Urinary bladder (tissue), 3 donors: ENCODE measurements at regions not wholly inside any gene's neighbourhood (a gene's known extent, or its start where the extent isn't known, plus 50 kb on each side); places are given as distances from the start of the nearest gene placed in this dataset.
"Not testable (repeated sequence)": the region's sequence is repeated elsewhere in the genome, so short reads cannot be mapped to it uniquely, and the experiment has no call there.

Experiments used
- DNase-seq: peaks from one replicate; pipeline ENCODE4 v3.0.0-alpha.2; 2015; ENCODE audit errors: extremely low spot score
- H3K27ac ChIP-seq: one replicate; pipeline ENCODE4 v1.5.1; 2013; ENCODE audit warnings: low read depth, mild to moderate bottlenecking, moderate library complexity
- H3K36me3 ChIP-seq: one replicate; pipeline ENCODE4 v1.6.1; 2013; ENCODE audit warnings: mild to moderate bottlenecking, moderate library complexity; ENCODE audit not compliant: insufficient read depth
- H3K4me1 ChIP-seq: one replicate; pipeline ENCODE4 v1.6.1; 2013; ENCODE audit warnings: mild to moderate bottlenecking, moderate library complexity; ENCODE audit not compliant: insufficient read depth
- H3K4me3 ChIP-seq: one replicate; pipeline ENCODE4 v1.5.1; 2013; ENCODE audit warnings: low read depth, low read length
- WGBS: extraction: QIAGEN DNeasy Blood & Tissue Kit; methylation state at CpG from one replicate; pipeline ENCODE4 v1.1.7; 2013; 5-methylcytosine and 5-hydroxymethylcytosine counted together
- donor health status: healthy with polysubstance abuse.
- donor health status: healthy.

GRCh38 chr10:64534616-64535015 lies 1013.4 kb downstream of the REEP3 start:
- 93% methylated on average over 2 of the region's 2 CpGs for WGBS
- H3K27ac ChIP-seq, result no peak overlapping the region

GRCh38 chr10:64535131-64535867 lies 1014.1 kb downstream of the REEP3 start:
- no peak overlapping the region for H3K27ac ChIP-seq
- WGBS, result 85% methylated on average over 9 of the region's 9 CpGs
- no peaks in the 10 kb centered on the region for H3K36me3 ChIP-seq

More at GRCh38 chr10:64534616-64535015, 1013.4 kb downstream of the REEP3 start:
- Histone ChIP-seq H3K36me3 (no peaks in the 10 kb centered on the region), H3K4me1 (no peaks in the 10 kb centered on the region), H3K4me3 (no peak overlapping the region)
- DNase-seq, result no peak

GRCh38 chr10:64537112-64537511 lies 1015.9 kb downstream of the REEP3 start:
- Histone ChIP-seq H3K27ac (no peak overlapping the region), H3K4me3 (no peak overlapping the region), H3K4me1 (no peaks in the 10 kb centered on the region), H3K36me3 (no peaks in the 10 kb centered on the region)
- DNase-seq, result no peak

More at GRCh38 chr10:64535131-64535867, 1014.1 kb downstream of the REEP3 start:
- H3K4me1 ChIP-seq, result no peaks in the 10 kb centered on the region
- DNase-seq, result no peak
- H3K4me3 ChIP-seq, result no peak overlapping the region

DNA sequence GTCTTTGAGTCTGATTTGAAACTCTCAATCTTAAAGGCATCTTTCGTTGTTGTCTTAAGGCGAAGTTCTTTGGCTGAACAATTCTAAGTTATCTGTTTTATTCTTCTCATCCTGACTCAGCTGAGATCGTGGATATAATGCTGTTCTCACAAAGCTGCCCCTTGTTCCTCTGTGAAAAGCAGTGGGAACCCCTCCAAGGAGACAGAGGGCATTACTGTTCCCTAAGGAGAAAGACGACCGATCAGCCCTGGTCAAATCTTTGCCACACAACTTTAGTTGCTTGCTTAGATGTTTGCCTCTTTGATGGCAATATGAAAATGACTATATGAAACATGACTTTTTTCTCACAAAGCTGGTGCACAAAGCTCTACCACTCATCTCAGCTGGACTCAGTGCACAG lies 1016.7 kb downstream of the REEP3 start:
- Histone ChIP-seq H3K27ac (no peak overlapping the region), H3K4me1 (no peaks in the 10 kb centered on the region), H3K4me3 (no peak overlapping the region), H3K36me3 (no peaks in the 10 kb centered on the region)
- WGBS, result 79% methylated on average over 5 of the region's 5 CpGs
- no peak for DNase-seq

GRCh38 chr10:64546073-64546472 lies 1024.9 kb downstream of the REEP3 start:
- 55% methylated on average over 3 of the region's 3 CpGs for WGBS
- no peaks in the 10 kb centered on the region for H3K36me3 ChIP-seq
- no peak overlapping the region for H3K27ac ChIP-seq
- H3K4me3 ChIP-seq, result no peak overlapping the region
- H3K4me1 ChIP-seq, result no peaks in the 10 kb centered on the region
- no peak for DNase-seq

- H3K27ac ChIP-seq, result no peak overlapping the region
- no peak for DNase-seq
- H3K4me1 ChIP-seq, result no peaks in the 10 kb centered on the region
- 89% methylated on average over 3 of the region's 3 CpGs for WGBS
- no peak overlapping the region for H3K4me3 ChIP-seq
- H3K36me3 ChIP-seq, result no peaks in the 10 kb centered on the region
These were observed 1026.0 kb downstream of the REEP3 start for GRCh38 chr10:64547168-64547567.

GRCh38 chr10:64555666-64556065 lies 1034.5 kb downstream of the REEP3 start:
- H3K36me3 ChIP-seq, result no peaks in the 10 kb centered on the region
- H3K4me1 ChIP-seq, result no peaks in the 10 kb centered on the region
- no peak for DNase-seq
- 79% methylated on average over 5 of the region's 5 CpGs for WGBS
- H3K27ac ChIP-seq, result no peak overlapping the region
- H3K4me3 ChIP-seq, result no peak overlapping the region

DNA sequence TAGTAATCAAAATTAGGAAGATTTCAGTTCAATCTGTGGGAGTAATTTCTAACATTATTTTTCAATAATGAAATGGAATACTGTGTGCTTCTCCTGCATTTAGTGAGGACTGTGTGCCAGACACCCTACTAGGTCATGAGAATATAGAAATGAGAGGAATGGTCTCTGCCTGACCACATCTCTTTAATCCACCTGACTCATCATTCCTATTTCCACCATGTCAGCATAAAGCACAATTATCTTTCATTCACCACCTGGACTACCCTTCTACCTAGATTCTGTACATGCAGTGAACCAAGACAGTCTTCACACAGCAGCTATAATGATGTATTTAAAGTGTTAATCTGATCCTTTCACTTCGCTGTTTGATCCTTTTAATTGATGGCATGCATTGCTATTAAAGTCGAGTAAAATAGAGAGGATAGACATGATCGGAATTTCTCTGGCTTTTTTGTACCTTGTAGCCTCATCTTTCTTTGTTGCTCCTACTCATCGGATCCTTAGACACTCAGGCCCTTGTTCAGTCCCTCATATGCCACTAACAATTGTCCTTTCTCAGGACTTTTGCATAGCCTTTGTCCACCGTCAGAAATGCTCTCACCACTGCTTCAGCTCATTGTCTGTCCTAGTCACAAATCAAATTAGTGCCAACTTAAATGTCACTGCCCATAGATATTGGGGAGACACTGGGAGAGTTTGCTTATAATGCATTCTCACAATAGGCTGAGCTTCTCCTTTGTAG lies 1037.1 kb downstream of the REEP3 start:
- Histone ChIP-seq H3K27ac (no peak overlapping the region), H3K36me3 (no peaks in the 10 kb centered on the region), H3K4me1 (no peaks in the 10 kb centered on the region), H3K4me3 (no peak overlapping the region)
- DNase-seq, result no peak
- WGBS, result 65% methylated on average over 5 of the region's 5 CpGs

GRCh38 chr10:64571056-64571455 lies 1049.9 kb downstream of the REEP3 start:
- no peak for DNase-seq
- H3K36me3 ChIP-seq, result no peaks in the 10 kb centered on the region
- 89% methylated on average over 1 of the region's 1 CpG for WGBS
- H3K27ac ChIP-seq, result no peak overlapping the region
- no peak overlapping the region for H3K4me3 ChIP-seq
- H3K4me1 ChIP-seq, result no peaks in the 10 kb centered on the region

DNA sequence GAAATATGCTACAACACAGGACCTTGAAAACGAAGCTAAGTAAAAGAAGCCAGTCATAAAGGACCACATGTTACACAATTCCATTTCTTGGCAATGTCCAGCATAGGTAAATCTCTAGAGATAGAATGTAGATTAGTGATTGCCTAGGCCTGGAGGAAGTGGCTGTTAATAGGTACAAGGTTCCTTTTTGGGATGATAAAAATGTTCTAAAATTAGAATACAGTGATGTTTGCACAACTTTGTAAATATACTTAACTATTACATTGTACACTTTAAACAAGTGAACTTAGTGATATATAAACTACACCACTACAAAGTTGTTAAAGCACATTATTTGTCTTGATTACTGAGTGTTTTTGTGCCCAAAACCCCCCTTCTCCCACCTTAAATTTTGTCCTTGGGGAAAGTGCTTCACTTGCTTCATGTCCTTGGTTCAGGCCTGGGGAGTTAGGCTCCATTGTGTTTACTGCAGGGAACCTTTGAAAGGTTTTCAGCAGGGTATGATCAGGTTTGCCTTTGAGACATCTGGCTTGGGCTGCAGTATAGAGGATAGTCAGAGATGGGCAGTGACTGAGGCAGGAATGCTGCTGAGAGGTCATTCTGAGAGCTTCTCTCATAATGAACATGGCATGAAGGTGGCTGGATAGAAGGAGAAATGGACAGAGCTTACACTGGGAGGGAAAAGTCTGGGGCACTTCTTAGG lies 1052.6 kb downstream of the REEP3 start:
- DNase-seq, result no peak
- no peak overlapping the region for H3K27ac ChIP-seq
- no peak overlapping the region for H3K4me3 ChIP-seq
- no peaks in the 10 kb centered on the region for H3K4me1 ChIP-seq
- H3K36me3 ChIP-seq, result no peaks in the 10 kb centered on the region
- WGBS, result 56% methylated on average over 1 of the region's 1 CpG

GRCh38 chr10:64574371-64574770 lies 1053.2 kb downstream of the REEP3 start:
- no peaks in the 10 kb centered on the region for H3K4me1 ChIP-seq
- no peaks in the 10 kb centered on the region for H3K36me3 ChIP-seq
- DNase-seq, result peak; percentile 10
- no peak overlapping the region for H3K4me3 ChIP-seq
- no peak overlapping the region for H3K27ac ChIP-seq
- 36% methylated on average over 2 of the region's 2 CpGs for WGBS

DNA sequence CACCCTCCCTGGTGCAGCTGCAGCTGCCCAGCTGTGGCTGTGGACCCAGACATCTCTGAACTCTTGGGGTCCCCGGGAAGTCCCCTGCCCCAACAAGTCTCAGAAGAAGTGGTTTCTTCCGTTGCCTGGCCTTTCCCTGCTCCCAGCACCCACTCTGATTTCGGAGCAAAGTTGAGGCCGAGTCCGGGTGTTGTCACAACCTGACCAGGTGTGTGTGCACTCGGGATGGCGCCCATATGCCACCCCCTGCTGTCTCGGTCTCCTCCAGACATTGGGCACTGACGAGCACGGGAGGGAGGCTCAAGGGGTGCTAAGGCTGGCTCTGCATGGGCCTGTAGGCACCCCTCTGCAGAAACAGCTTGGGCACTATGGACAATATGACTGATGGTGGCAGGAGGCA lies 1055.3 kb downstream of the REEP3 start:
- no peak overlapping the region for H3K4me3 ChIP-seq
- WGBS, result 94% methylated on average over 10 of the region's 10 CpGs
- H3K4me1 ChIP-seq, result no peaks in the 10 kb centered on the region
- no peak overlapping the region for H3K27ac ChIP-seq
- DNase-seq, result no peak
- no peaks in the 10 kb centered on the region for H3K36me3 ChIP-seq

DNA sequence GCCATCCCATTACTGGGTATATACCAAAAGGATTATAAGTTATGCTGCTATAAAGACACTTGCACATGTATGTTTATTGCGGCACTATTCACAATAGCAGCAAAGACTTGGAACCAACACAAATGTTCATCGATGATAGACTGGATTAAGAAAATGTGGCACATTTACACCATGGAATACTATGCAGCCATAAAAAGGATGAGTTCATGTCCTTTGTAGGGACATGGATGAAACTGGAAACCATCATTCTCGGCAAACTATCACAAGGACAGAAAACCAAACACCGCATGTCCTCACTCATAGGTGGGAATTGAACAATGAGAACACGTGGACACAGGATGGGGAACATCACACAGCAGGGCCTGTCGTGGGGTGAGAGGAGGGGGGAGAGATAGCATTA lies 1057.6 kb downstream of the REEP3 start:
- 90% methylated on average over 6 of the region's 6 CpGs for WGBS

More for the DNA sequence above, 1057.6 kb downstream of the REEP3 start:
- not testable (repeated sequence) for H3K36me3 ChIP-seq, H3K27ac ChIP-seq, H3K4me3 ChIP-seq, H3K4me1 ChIP-seq, DNase-seq
